Coronary artery (tissue), 2 donors: ENCODE measurements at regions not wholly inside any gene's neighbourhood (a gene's known extent, or its start where the extent isn't known, plus 50 kb on each side); places are given as distances from the start of the nearest gene placed in this dataset.

ENCODE experiments used
- DNase-seq: peaks from one replicate; pipeline ENCODE4 v3.0.0-alpha.2; 2017; ENCODE audit warnings: low spot score
- H3K27ac ChIP-seq, 2 donors: fragments of 200-600 bp; sonication (generic); one replicate each; pipeline ENCODE4 v1.5.1; 2016 to 2019
- H3K4me3 ChIP-seq: fragments of 200-600 bp; sonication (generic); 2 replicates; pipeline ENCODE4 v1.5.1; 2016; ENCODE audit warnings: mild to moderate bottlenecking, moderate library complexity
- CTCF ChIP-seq: fragments of 200-600 bp; sonication (generic); IDR thresholded peaks from one replicate; pipeline ENCODE4 v1.5.1; 2019; ENCODE audit warnings: antibody characterized with exemption

- Histone ChIP-seq H3K27ac (no peak overlapping the region), H3K4me3 (no peak overlapping the region)
- TF ChIP-seq CTCF: no peak
- no peak for DNase-seq
Observed at GRCh38 chr12:114272605-114273004, 133.3 kb downstream of the TBX5 start.

- no peak for DNase-seq
- no peak for TF ChIP-seq CTCF
- H3K27ac ChIP-seq: no peak overlapping the region
- H3K4me3 ChIP-seq: no peak overlapping the region
Observed at GRCh38 chr12:114272071-114272470, 133.9 kb downstream of the TBX5 start.

- no peak for TF ChIP-seq CTCF
- Histone ChIP-seq H3K27ac (no peak overlapping the region), H3K4me3 (no peak overlapping the region)
- DNase-seq: no peak
Observed at GRCh38 chr12:114269153-114269552, 136.8 kb downstream of the TBX5 start.

DNA sequence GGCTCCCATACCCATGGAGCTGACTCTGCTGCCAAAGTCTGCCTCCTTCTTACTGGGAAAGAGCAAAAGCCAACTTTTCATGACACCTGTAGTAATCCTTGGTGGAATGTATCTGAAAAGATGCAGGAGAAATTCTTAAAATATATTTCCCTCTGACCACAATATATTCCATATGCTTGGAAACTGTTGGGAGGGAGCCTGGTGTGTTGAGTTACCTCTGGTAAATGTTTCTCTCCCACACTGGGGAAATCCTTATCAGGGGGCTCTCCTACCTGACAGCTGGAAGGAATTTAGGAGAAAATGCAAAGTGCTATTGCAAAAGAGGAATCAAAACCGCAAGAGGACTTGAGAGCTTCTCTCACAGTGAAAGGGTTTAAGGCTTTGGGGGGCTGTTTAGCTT lies 139.4 kb downstream of the TBX5 start:
- Histone ChIP-seq H3K4me3 (no peak overlapping the region), H3K27ac (no peak overlapping the region)
- TF ChIP-seq CTCF: no peak
- no peak for DNase-seq

GRCh38 chr12:114265036-114265435 lies 140.9 kb downstream of the TBX5 start:
- no peak for DNase-seq
- no peak for TF ChIP-seq CTCF
- Histone ChIP-seq H3K4me3 (no peak overlapping the region), H3K27ac (no peak overlapping the region)

DNA sequence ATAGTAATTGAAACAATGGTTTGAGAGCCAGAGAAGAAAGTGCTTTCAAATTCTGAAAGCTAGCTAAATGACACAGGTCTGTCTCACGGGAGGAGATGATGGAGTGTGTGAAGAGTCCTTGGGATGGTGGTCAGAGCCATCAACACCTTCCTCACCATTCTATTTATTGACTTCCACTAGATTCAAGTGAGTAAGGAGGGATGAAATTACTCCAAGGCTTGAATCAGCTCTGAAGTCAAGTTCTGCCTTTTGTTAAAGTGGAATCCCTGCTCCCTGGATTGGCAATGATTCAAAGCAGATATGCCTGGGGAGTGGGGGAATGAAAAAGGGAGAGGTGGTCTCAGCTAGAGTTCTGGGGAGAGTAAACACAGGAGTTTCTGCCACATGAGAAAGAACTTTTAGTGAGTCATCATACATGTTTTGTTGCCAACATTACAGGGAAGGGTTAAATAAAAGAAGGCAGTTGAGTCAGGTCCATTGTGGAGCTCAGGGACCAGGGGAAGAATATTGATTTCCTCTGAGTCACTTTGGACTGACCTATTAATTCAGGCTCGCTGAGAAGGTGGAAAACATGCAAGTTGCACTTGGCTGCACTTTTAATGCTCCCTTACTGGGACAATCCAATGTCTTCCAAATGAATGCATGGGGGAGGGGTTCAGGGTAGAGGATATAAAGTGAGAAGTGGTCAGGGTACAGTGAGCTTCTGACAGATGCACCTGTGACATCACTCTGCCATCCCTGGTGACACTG lies 142.7 kb downstream of the TBX5 start:
- no peak overlapping the region for H3K4me3 ChIP-seq
- no peak for DNase-seq
- H3K27ac ChIP-seq: no peak overlapping the region
- TF ChIP-seq CTCF: no peak

DNA sequence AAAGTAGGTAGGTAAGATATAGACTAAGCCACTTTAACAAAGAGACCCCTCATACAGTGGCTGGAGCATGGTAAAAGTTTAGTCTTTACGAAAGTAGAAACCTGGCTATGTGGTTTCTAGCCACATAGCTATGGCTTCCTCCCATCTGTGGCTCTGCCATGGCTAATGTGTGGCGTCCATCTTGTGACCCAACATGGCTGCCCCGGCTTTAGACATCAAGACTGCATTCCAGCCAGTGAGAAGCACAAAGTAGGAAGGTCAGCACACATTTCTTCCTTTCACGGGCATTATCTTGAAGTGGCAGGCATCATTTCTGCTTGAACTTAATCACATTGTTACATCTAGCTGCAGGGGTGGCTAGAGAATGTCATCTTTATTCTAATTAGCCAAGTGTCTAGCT lies 148.3 kb downstream of the TBX5 start:
- no peak for TF ChIP-seq CTCF
- H3K27ac ChIP-seq: no peak overlapping the region
- no peak for DNase-seq
- no peak overlapping the region for H3K4me3 ChIP-seq
